ENCODE measurements at regions not wholly inside any gene's neighbourhood (a gene's known extent, or its start where the extent isn't known, plus 50 kb on each side); places are given as distances from the start of the nearest gene placed in this dataset.

- no peak for DNase-seq (ENCODE audit: low spot score)
These were observed 485.8 kb downstream of the NTRK2 start for GRCh38 chr9:85155352-85155751.

GRCh38 chr9:85151741-85152140 lies 482.2 kb downstream of the NTRK2 start:
- DNase-seq (ENCODE audit: low spot score) = no peak

DNA sequence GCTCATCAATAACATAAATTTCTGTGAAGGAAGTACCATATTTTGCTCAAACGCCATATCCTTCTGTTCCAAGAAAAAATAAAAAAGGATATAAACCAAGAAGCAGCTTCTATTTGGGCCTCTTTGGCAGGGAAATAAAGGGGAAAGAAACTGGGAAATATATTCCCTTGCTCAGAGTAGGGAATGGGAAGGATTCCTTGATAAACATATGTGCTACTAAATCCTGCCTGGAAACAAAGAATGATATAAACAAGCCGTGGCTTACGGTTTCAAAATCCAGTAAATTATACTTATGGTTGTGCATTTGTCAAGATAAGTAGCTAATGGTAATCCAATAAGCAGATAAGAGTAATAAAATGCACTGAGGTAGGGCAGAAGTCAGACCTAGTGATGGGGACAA lies 481.6 kb downstream of the NTRK2 start:
- DNase-seq (ENCODE audit: low spot score) = no peak

GRCh38 chr9:85147046-85147640 lies 477.6 kb downstream of the NTRK2 start:
- no peak for DNase-seq (ENCODE audit: low spot score)

GRCh38 chr9:85142968-85143367 lies 473.4 kb downstream of the NTRK2 start:
- peak; percentile 39 for DNase-seq (ENCODE audit: low spot score)

GRCh38 chr9:85142496-85142911 lies 473.0 kb downstream of the NTRK2 start:
- DNase-seq (ENCODE audit: low spot score) = no peak

DNA sequence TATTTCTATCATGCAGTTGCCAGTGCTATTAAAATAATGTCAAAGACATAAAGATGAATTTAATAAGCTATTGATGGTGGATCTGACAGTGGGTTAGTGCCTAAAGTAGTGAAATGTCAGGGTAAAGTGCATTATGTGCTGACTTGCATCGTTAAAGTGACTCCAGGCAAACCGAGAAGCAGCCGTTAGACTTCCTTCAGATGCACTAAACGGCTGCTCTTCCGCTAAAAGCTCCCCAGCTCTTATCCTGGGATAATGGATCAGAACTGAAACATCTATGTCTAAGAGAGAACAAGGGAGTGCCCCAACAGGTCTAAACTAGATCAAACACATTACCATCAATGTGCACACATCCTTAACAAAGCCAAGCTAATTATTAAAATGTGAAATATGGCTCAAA lies 468.2 kb downstream of the NTRK2 start:
- DNase-seq (ENCODE audit: low spot score) = no peak

DNA sequence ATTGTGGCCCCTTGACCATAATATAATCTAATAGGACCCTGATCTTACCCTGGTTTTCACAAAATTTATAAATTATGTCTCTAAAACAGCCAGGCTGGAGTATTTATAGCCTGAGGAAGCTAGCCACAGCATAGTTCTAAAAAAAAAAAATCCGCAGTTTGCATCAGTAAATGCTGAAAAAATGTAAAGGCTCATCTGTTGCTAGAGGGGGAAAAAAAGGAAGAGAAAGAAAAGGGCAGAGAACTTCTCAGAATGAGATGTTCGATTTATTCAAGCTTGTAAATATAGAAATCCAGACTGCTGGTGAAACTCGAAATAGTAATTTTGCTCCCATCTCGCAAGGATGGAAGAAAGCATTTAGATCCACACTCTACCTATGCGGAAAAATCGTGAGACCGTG lies 467.5 kb downstream of the NTRK2 start:
- DNase-seq (ENCODE audit: low spot score) = no peak

- DNase-seq (ENCODE audit: low spot score) = no peak
These were observed 467.0 kb downstream of the NTRK2 start for GRCh38 chr9:85136507-85136906.

DNA sequence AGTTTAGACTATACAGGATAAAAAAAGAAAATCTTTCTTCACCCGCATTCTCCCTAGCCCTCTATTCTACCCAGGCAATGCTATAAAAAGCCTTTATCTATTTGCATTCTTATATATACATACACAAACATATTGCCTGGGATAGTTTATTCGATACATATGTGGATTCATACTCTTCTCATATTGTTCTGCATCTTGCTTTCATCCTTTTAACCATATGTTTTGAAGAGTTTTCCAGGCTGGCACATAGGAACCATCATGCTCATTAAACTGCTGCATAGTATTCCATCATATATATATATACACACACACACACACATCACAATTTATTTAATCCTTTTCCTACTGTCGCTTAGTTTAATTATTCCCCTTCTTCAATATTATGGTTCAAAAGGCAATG lies 461.2 kb downstream of the NTRK2 start:
- no peak for DNase-seq (ENCODE audit: low spot score)

DNA sequence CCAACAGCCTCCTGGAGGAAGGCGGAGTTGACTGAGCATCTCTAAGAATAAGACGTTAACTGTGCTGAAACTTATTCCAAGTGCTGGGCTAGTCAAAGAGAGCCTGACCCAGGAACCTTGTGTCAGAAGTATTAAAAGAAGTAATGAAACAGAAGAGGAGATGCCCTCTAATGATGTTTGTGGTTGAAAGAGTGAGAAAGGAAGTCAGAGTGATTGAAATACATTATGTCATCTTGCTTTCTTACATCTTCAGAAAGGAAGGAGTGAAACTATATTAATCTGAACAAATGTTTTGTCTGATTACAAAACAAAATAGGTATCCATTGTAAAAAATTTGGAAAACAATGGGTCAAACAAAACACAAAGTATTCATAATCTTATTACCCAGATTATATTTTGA lies 460.7 kb downstream of the NTRK2 start:
- DNase-seq (ENCODE audit: low spot score) = no peak

- no peak for DNase-seq (ENCODE audit: low spot score)
These were observed 460.0 kb downstream of the NTRK2 start for GRCh38 chr9:85129514-85129913.

GRCh38 chr9:85118990-85119755 lies 449.6 kb downstream of the NTRK2 start:
- no peak for DNase-seq (ENCODE audit: low spot score)

- no peak for DNase-seq (ENCODE audit: low spot score)
These were observed 448.3 kb downstream of the NTRK2 start for GRCh38 chr9:85117831-85118230.

DNA sequence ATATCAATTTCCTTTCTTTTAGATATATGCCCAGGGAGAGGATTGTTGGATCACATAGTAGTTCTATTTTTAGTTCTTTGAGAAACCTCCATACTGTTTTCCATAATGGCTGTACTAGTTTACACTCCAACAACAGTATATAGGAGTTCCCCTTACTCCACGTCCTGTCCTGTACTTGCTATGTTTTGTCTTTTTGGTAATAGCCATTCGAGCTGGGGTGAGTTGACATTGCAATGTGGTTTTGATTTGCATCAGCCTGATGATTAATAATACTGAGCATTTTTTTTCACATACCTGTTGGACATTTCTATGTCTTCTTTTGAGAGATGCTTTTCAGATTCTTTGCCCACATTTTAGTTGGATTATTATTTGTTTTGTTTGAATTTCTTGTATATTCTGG lies 445.9 kb downstream of the NTRK2 start:
- DNase-seq (ENCODE audit: low spot score) = no peak

GRCh38 chr9:85114799-85115198 lies 445.3 kb downstream of the NTRK2 start:
- no peak for DNase-seq (ENCODE audit: low spot score)

DNA sequence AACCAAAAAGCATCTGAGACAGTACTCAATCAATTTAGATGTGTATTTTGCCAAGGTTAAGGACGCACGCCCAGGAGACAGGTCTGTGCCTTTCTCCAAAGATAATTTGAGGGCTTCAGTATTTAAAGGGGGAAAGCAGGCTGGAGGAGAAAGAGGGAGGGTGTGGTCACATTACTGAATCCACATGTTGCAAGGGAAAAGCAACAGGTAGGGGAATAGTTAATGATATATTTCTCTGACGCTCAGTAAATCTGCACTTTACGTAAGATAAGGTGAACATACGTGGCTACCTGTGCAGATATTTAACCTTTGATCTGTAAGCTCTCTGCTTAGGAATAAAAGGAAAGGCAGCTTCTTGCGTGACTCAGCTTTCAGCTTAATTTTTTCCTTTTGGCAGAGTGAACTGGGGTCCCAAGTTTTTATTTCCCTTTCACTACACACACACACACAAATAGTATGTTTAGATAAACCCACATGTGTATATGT lies 443.4 kb downstream of the NTRK2 start:
- no peak for DNase-seq (ENCODE audit: low spot score)

DNA sequence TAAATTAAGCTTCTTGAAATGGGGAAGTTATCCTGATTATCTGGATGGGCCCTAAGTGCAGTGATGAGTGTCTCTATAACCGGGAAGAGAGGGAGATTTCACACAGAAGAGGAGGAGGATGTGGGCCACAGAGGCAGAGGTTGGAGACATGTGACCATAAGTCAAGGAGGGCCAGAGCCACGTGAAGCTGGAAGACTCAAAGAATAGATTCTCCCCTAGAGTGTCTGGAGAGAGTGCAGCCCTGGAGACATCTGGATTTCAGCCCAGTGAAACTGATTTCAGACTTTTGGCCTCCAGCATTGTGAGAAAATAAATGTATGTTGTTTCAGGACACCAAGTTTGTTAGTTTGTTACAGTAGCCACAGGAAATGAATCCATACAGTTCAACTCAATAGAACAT lies 442.9 kb downstream of the NTRK2 start:
- no peak for DNase-seq (ENCODE audit: low spot score)

DNA sequence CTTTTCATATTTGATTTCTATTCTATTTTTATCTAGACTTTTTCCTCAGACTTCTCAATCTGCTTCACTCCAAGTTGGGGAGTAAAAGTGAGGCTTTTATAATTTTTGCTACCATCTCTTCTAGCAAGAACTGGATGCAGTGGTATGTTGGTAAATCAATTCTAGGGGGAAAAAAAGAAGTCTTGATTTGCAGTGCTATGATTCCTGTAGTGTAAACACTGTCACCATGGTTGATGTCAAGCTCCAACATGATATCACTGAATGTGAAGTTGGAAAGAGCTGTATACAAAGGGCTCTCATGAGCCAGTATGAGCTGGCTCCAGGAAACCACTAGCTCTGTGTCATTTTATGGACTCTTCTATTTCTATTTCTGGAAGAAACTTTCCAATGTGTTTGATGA lies 439.2 kb downstream of the NTRK2 start:
- DNase-seq (ENCODE audit: low spot score) = no peak

DNA sequence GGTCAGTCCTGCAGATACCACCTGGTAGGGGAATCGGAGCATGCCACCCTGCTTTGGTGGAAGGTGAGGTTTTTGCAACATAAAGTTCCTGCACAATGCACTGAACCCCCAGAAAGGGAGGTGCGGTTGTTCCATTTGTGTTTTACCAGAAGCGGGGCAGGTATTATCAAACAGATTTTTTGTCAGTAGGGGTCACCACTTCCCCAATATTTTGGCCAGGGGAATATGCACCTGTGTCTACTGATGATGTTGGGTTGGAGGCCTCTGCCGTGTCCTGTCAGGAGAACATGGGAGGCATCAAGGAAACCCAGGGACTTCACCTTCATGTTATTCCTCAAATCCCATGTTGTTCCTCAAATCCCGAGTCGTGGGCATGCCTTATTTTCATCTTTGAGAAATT lies 438.7 kb downstream of the NTRK2 start:
- no peak for DNase-seq (ENCODE audit: low spot score)

GRCh38 chr9:85089188-85089969 lies 419.9 kb downstream of the NTRK2 start:
- DNase-seq (ENCODE audit: low spot score) = no peak

DNA sequence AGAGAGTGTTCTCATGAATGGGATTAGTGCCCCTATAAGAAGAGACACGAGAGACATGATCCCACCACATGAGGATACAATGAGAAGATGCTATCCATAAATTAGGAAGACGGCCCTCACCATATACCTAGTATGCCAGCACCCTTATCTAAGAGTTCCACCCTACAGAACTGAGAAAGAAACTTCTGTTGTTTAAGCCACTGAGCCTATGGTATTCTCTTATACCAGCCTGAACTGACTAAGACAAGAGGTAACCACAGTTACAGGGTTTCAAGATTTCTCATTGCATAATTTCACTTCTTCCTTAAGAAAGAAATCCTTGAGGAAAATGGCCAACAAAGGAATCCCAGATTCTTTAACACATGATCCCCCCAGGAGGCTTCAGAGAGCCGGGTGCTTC lies 412.4 kb downstream of the NTRK2 start:
- DNase-seq (ENCODE audit: low spot score) = no peak

- no peak for DNase-seq (ENCODE audit: low spot score)
These were observed 409.8 kb downstream of the NTRK2 start for GRCh38 chr9:85079349-85079748.
